ENCODE measurements at regions not wholly inside any gene's neighbourhood (a gene's known extent, or its start where the extent isn't known, plus 50 kb on each side); places are given as distances from the start of the nearest gene placed in this dataset.

GRCh38 chr7:138346975-138347374, 113.1 kb upstream of the TRIM24 start:
- TF ChIP-seq POLR2A (IDR thresholded peaks at IDR 0.05) (no peak), CTCF (IDR thresholded peaks at IDR 0.05) (no peak)
